ENCODE measurements at regions not wholly inside any gene's neighbourhood (a gene's known extent, or its start where the extent isn't known, plus 50 kb on each side); places are given as distances from the start of the nearest gene placed in this dataset.

DNA sequence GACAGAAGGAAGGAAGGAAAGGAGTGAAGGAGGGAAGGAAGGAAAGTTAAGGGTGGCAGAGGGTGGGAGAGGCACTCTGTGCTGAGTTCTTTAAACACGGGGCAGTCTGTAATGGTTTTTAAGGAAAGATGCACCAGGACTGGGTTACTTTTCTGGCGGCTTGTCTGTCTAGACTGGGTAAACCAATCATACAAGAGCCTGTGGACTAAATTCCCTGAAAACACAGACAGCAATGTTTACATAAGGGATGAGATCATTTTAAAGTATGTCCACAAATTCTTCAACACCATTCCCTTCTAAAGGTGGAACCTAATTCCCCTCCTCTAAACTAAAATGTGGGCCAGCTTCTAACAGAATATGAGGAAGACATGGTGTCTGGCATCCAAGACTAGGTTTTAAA lies 235.5 kb upstream of the IGF1R start:
- no peaks in the 10 kb centered on the region for H3K79me2 ChIP-seq (ENCODE audit: insufficient read depth, low read length)
- H3K9me2 ChIP-seq (ENCODE audit: insufficient read depth) = no peaks in the 10 kb centered on the region
- TF ChIP-seq RAD21 (IDR thresholded peaks at IDR 0.05; ENCODE audit: low read depth) (no peak), CBX3 (IDR thresholded peaks at IDR 0.05; ENCODE audit: low read depth) (no peak), ZFX (IDR thresholded peaks at IDR 0.05) (no peak), POLR2A (IDR thresholded peaks at IDR 0.05; ENCODE audit: borderline replicate concordance, extremely low read depth, insufficient read depth, insufficient read length) (no peak), EZH2phosphoT487 (IDR thresholded peaks at IDR 0.05; ENCODE audit: borderline replicate concordance) (no peak), CEBPB (IDR thresholded peaks at IDR 0.05; ENCODE audit: low read depth) (no peak)
- H3K27ac ChIP-seq (ENCODE audit: low read depth, low read length) = no peak overlapping the region
- no peaks in the 10 kb centered on the region for H3K9me3 ChIP-seq (ENCODE audit: control insufficient read depth in 1 of 2, insufficient read depth in 1 of 2, low read depth in 1 of 2, low read length in 2 of 2)
- intact Hi-C loops (cut with micrococcal nuclease) = no loop called here
- H4K20me1 ChIP-seq (ENCODE audit: insufficient read depth) = no peaks in the 10 kb centered on the region
- ATAC-seq (no peak), DNase-seq (ENCODE audit: low read depth, low spot score) (no peak)
- H3K4me1 ChIP-seq (ENCODE audit: control insufficient read depth in 1 of 2, insufficient read depth in 2 of 2, low read length in 2 of 2) = no peaks in the 10 kb centered on the region
- peaks cover 13% of the 10 kb centered on the region for H3K27me3 ChIP-seq (ENCODE audit: insufficient read depth, low read length)
- ChIA-PET POLR2A (no interaction called here), RAD21 (ENCODE audit: low non-redundant PET in 1 of 2, low total read pairs in 2 of 2, uncharacterized antibody in 2 of 2, unreplicated experiment in 2 of 2) (no interaction called here), CTCF (no interaction called here)
- no peaks in the 10 kb centered on the region for H3K36me3 ChIP-seq (ENCODE audit: control insufficient read depth in 1 of 2, insufficient read depth in 2 of 2, low read length in 2 of 2)
- BruUV-seq (replicated peaks) = no TSS peak
- no peak overlapping the region for H3K4me2 ChIP-seq (ENCODE audit: low read length)
- no peak overlapping the region for H3K9ac ChIP-seq (ENCODE audit: low read length)
- no peak overlapping the region for H3K4me3 ChIP-seq (replicated peaks in 1 of 2; ENCODE audit: low read depth in 1 of 2, low read length in 2 of 2)
- no peak overlapping the region for H2AFZ ChIP-seq (ENCODE audit: low read depth, low read length, poor library complexity, severe bottlenecking)

- no peak overlapping the region for H3K4me2 ChIP-seq (ENCODE audit: low read length)
- no peaks in the 10 kb centered on the region for H4K20me1 ChIP-seq (ENCODE audit: insufficient read depth)
- DNase-seq (ENCODE audit: low read depth, low spot score) (no peak), ATAC-seq (no peak)
- H3K79me2 ChIP-seq (ENCODE audit: insufficient read depth, low read length) = no peaks in the 10 kb centered on the region
- H3K9me2 ChIP-seq (ENCODE audit: insufficient read depth) = no peaks in the 10 kb centered on the region
- H2AFZ ChIP-seq (ENCODE audit: low read depth, low read length, poor library complexity, severe bottlenecking) = no peak overlapping the region
- ChIA-PET RAD21 (ENCODE audit: low non-redundant PET in 1 of 2, low total read pairs in 2 of 2, uncharacterized antibody in 2 of 2, unreplicated experiment in 2 of 2) (no interaction called here), CTCF (no interaction called here), POLR2A (no interaction called here)
- no peaks in the 10 kb centered on the region for H3K9me3 ChIP-seq (ENCODE audit: control insufficient read depth in 1 of 2, insufficient read depth in 1 of 2, low read depth in 1 of 2, low read length in 2 of 2)
- no peak overlapping the region for H3K27ac ChIP-seq (ENCODE audit: low read depth, low read length)
- BruUV-seq (replicated peaks) = no TSS peak
- H3K27me3 ChIP-seq (ENCODE audit: insufficient read depth, low read length) = peaks cover 18% of the 10 kb centered on the region
- intact Hi-C loops (cut with micrococcal nuclease) = no loop called here
- H3K4me3 ChIP-seq (replicated peaks in 1 of 2; ENCODE audit: low read depth in 1 of 2, low read length in 2 of 2) = no peak overlapping the region
- H3K4me1 ChIP-seq (ENCODE audit: control insufficient read depth in 1 of 2, insufficient read depth in 2 of 2, low read length in 2 of 2) = no peaks in the 10 kb centered on the region
- no peak overlapping the region for H3K9ac ChIP-seq (ENCODE audit: low read length)
- no peaks in the 10 kb centered on the region for H3K36me3 ChIP-seq (ENCODE audit: control insufficient read depth in 1 of 2, insufficient read depth in 2 of 2, low read length in 2 of 2)
- TF ChIP-seq FOSL1 (IDR thresholded peaks at IDR 0.05; ENCODE audit: low read depth) (no peak), EZH2phosphoT487 (IDR thresholded peaks at IDR 0.05; ENCODE audit: borderline replicate concordance) (no peak), EGR1 (IDR thresholded peaks at IDR 0.05; ENCODE audit: low read depth) (no peak), CBX3 (IDR thresholded peaks at IDR 0.05; ENCODE audit: low read depth) (no peak), YY1 (IDR thresholded peaks at IDR 0.05; ENCODE audit: extremely low read depth, insufficient replicate concordance, low read depth, low read length) (no peak), RAD21 (IDR thresholded peaks at IDR 0.05; ENCODE audit: low read depth) (no peak), SRF (IDR thresholded peaks at IDR 0.05; ENCODE audit: low read depth) (no peak), POLR2AphosphoS5 (IDR thresholded peaks at IDR 0.05; ENCODE audit: low read depth, low read length) (no peak), SIN3A (IDR thresholded peaks at IDR 0.05; ENCODE audit: low read depth) (no peak), SP1 (IDR thresholded peaks at IDR 0.05; ENCODE audit: low read depth) (no peak), JUND (IDR thresholded peaks at IDR 0.05) (no peak), ELF1 (IDR thresholded peaks at IDR 0.05; ENCODE audit: borderline replicate concordance, low read depth) (no peak), ZFX (IDR thresholded peaks at IDR 0.05) (no peak), CEBPB (IDR thresholded peaks at IDR 0.05; ENCODE audit: low read depth) (no peak)
- TF ChIP-seq, protein P1, sequence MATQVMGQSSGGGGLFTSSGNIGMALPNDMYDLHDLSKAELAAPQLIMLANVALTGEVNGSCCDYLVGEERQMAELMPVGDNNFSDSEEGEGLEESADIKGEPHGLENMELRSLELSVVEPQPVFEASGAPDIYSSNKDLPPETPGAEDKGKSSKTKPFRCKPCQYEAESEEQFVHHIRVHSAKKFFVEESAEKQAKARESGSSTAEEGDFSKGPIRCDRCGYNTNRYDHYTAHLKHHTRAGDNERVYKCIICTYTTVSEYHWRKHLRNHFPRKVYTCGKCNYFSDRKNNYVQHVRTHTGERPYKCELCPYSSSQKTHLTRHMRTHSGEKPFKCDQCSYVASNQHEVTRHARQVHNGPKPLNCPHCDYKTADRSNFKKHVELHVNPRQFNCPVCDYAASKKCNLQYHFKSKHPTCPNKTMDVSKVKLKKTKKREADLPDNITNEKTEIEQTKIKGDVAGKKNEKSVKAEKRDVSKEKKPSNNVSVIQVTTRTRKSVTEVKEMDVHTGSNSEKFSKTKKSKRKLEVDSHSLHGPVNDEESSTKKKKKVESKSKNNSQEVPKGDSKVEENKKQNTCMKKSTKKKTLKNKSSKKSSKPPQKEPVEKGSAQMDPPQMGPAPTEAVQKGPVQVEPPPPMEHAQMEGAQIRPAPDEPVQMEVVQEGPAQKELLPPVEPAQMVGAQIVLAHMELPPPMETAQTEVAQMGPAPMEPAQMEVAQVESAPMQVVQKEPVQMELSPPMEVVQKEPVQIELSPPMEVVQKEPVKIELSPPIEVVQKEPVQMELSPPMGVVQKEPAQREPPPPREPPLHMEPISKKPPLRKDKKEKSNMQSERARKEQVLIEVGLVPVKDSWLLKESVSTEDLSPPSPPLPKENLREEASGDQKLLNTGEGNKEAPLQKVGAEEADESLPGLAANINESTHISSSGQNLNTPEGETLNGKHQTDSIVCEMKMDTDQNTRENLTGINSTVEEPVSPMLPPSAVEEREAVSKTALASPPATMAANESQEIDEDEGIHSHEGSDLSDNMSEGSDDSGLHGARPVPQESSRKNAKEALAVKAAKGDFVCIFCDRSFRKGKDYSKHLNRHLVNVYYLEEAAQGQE (IDR thresholded peaks at IDR 0.05; ENCODE audit: low read depth) = no peak
- TF ChIP-seq, protein P2, sequence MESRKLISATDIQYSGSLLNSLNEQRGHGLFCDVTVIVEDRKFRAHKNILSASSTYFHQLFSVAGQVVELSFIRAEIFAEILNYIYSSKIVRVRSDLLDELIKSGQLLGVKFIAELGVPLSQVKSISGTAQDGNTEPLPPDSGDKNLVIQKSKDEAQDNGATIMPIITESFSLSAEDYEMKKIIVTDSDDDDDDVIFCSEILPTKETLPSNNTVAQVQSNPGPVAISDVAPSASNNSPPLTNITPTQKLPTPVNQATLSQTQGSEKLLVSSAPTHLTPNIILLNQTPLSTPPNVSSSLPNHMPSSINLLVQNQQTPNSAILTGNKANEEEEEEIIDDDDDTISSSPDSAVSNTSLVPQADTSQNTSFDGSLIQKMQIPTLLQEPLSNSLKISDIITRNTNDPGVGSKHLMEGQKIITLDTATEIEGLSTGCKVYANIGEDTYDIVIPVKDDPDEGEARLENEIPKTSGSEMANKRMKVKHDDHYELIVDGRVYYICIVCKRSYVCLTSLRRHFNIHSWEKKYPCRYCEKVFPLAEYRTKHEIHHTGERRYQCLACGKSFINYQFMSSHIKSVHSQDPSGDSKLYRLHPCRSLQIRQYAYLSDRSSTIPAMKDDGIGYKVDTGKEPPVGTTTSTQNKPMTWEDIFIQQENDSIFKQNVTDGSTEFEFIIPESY (IDR thresholded peaks at IDR 0.05; ENCODE audit: extremely low read depth, insufficient replicate concordance, low read length) = no peak
Observed at GRCh38 chr15:98413933-98414546, 234.3 kb upstream of the IGF1R start.
